GM12874 (cell line): ENCODE measurements at regions not wholly inside any gene's neighbourhood (a gene's known extent, or its start where the extent isn't known, plus 50 kb on each side); places are given as distances from the start of the nearest gene placed in this dataset.

Experiments
- TF ChIP-seq, protein P1 (sequence below): IDR thresholded peaks from 2 replicates; pipeline ENCODE4 v1.5.1; 2011; ENCODE audit warnings: low read depth, mild to moderate bottlenecking, control low read depth, low read length, moderate library complexity; ENCODE audit not compliant: insufficient read depth

DNA sequence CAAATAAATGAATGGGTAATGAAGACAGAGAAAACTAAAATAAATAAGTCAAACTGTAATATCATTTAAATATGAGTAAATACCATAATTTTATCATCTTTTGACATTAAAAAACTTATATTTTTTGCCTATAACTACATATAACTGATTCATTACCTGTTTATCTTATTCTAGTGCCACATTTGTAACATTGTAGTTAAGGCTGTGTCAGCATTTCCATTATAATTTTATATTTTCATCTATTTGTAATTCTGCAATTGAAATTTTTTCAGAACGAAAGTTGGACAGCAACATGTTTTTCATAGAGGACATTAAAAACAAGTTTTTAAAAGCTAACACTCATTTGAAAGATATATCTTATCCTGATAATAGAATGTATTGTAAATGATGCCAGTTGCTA lies 1286.5 kb downstream of the LRFN5 start:
- TF ChIP-seq, protein P1, sequence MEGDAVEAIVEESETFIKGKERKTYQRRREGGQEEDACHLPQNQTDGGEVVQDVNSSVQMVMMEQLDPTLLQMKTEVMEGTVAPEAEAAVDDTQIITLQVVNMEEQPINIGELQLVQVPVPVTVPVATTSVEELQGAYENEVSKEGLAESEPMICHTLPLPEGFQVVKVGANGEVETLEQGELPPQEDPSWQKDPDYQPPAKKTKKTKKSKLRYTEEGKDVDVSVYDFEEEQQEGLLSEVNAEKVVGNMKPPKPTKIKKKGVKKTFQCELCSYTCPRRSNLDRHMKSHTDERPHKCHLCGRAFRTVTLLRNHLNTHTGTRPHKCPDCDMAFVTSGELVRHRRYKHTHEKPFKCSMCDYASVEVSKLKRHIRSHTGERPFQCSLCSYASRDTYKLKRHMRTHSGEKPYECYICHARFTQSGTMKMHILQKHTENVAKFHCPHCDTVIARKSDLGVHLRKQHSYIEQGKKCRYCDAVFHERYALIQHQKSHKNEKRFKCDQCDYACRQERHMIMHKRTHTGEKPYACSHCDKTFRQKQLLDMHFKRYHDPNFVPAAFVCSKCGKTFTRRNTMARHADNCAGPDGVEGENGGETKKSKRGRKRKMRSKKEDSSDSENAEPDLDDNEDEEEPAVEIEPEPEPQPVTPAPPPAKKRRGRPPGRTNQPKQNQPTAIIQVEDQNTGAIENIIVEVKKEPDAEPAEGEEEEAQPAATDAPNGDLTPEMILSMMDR = no peak

DNA sequence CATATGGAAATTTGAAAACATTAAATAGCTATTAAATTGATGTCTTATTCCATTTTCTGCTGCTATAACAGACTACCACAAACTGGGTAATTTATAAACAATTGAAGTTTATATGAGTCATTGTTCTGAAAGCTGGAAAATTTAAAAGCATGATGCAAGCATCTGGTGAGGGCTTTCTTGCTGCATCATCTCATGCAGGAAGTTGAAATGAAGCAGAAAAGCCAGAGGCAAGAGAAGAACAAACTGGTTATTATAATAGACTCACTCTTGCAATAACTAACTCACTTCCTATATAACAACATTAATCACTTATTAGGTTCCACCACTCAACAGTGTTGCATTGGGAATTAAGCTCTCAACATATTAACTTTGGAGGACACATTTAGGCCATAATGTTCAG lies 1277.4 kb downstream of the LRFN5 start:
- TF ChIP-seq, protein P1 = no peak

DNA sequence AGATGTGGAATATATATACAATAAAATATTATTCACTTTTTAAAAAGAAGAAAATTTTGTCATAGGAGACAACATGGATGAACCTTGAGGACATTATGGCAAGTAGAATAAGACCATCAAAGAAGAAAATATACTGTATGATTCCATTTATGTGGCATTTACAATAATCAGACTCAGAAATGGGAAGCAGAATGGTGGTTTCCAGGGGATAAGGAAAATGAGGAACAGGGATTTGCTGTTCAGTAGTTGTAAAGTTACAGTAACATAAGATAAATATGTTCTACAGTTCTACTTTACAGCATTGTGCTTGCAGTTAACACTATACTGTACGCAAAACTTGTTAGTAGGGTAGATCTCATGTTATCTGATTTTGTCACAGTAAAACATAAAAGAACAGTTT lies 1271.0 kb downstream of the LRFN5 start:
- TF ChIP-seq, protein P1 = no peak

DNA sequence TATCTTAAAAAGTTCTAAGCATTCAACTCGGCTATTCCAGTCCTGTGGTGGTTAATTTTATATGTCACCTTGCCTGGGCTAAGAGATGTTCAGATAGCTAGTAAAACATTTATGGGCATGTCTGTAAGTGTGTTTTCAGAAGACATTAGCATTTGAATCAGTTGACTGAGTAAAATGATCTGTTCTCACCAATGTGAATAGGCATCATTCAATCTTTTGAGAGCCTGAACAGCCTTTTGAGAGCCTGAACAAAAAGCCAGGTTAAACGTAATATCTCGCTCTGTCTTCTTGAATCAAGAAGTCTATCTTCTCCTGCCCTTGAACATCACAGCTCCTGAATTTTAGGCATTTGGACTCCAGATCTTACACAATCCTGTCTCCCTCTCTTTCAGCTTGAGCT lies 1266.1 kb downstream of the LRFN5 start:
- TF ChIP-seq, protein P1 = no peak

DNA sequence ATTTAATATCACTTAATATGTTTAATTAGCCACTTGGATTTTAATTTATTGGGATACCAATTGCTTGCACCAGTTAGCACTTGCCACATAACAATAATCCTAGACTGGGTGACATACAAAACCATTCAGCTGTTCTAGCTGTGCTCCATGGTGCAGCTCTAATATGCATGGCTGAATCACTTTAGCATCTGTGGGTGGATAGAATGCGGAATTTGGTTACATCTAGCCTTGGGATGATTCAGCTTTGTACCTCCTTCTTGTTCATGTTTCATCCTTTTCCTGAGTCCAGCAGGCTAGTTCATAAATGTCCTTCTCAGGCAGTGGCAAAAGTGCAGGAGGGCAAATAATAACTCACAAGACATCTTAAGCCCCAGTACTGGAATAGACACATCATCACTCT lies 1263.0 kb downstream of the LRFN5 start:
- TF ChIP-seq, protein P1 = no peak

DNA sequence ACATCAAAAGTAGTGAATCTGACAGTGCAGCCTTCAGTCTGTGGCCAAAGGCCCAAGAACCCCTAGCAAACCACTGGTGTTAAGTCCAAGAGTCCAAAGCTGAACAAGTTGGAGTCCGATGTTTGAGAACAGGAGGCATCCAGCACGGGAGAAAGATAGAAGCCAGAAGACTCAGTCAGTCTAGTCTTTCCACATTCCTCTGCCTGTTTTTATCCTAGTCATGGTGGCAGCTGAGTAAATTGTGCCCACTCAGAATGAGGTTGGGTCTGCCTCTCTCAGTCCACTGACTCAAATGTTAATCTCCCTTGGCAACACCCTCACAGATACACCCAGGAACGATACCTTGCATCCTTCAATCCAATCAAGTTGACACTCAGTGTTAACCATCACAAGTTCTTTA lies 1255.4 kb downstream of the LRFN5 start:
- TF ChIP-seq, protein P1 = no peak

DNA sequence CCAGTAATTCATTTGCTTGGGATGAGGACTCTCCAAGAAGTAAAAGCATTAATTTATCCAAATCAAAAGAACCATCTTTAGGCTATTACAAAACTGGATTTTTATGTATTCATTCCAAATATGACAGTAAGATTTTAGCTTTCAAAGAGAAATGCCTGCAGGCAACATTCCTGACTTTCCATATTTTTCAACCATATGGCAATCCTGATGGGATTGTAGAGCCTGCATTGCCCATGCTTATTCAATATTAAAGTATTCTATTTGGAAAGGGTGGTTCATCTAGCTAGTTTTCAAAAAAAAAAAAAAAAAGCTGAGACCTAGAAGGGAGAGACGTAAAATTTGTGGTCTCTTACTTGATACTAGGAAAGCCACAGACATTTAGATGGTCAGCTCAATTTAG lies 1253.7 kb downstream of the LRFN5 start:
- TF ChIP-seq, protein P1 = no peak

DNA sequence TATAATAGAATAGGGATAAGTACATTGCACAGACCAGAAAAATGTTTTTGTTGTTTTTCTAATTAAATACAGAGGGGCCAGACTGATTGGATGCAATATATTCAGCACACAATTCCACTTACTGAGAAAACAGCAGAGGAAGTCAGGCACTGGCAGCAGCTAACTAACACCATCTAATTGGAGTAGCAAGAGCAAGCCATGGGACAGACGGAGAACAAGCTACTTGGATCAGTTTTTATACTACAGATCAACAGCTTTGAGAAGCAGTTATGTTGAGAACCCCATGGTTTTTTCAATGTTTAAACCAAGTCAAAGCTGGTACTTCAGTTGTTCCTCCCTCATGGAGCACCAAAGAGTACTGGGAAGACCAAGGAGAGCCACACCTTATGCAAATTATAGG lies 1249.4 kb downstream of the LRFN5 start:
- TF ChIP-seq, protein P1 = no peak
